MM.1S (cell line): ENCODE measurements at regions not wholly inside any gene's neighbourhood (a gene's known extent, or its start where the extent isn't known, plus 50 kb on each side); places are given as distances from the start of the nearest gene placed in this dataset.

Source experiments
- DNase-seq: peaks from one replicate; pipeline ENCODE4 v3.0.0-alpha.2; 2015
- H2AFZ ChIP-seq: fragments of 300-600 bp; sonication (generic); 2 replicates; pipeline ENCODE4 v1.6.0; 2016; ENCODE audit warnings: antibody characterized with exemption, low read length
- H3F3A ChIP-seq: fragments of 300-600 bp; sonication (generic); 2 replicates; pipeline ENCODE4 v1.6.1; 2016; ENCODE audit warnings: mild to moderate bottlenecking, antibody characterized with exemption, low read length, moderate library complexity, mixed read lengths; ENCODE audit not compliant: insufficient read depth
- H3K27ac ChIP-seq: fragments of 300-600 bp; sonication (generic); 2 replicates; pipeline ENCODE4 v1.5.1; 2016; ENCODE audit warnings: mild to moderate bottlenecking, low read length
- H3K27me3 ChIP-seq: fragments of 300-600 bp; sonication (generic); replicated peaks from 2 replicates; pipeline ENCODE4 v1.6.0; 2016; ENCODE audit warnings: low read length; ENCODE audit not compliant: insufficient read depth
- H3K36me3 ChIP-seq: fragments of 300-600 bp; sonication (generic); replicated peaks from 2 replicates; pipeline ENCODE4 v1.6.1; 2016; ENCODE audit warnings: mild to moderate bottlenecking, low read length, mixed read lengths; ENCODE audit not compliant: insufficient read depth
- H3K4me1 ChIP-seq: fragments of 300-600 bp; sonication (generic); 2 replicates; pipeline ENCODE4 v1.6.1; 2016; ENCODE audit warnings: low read length, mixed read lengths
- H3K4me2 ChIP-seq: fragments of 300-600 bp; sonication (generic); 2 replicates; pipeline ENCODE4 v1.6.0; 2016; ENCODE audit warnings: low read depth, low read length
- H3K4me3 ChIP-seq: fragments of 300-600 bp; sonication (generic); 2 replicates; pipeline ENCODE4 v1.5.1; 2016; ENCODE audit warnings: low read length, mixed read lengths
- H3K79me2 ChIP-seq: fragments of 300-600 bp; sonication (generic); 2 replicates; pipeline ENCODE4 v1.6.1; 2016; ENCODE audit warnings: mixed run types, low read length, mixed read lengths
- H3K9ac ChIP-seq: fragments of 300-600 bp; sonication (generic); 2 replicates; pipeline ENCODE4 v1.6.1; 2016; ENCODE audit warnings: low read length, mixed read lengths
- H3K9me2 ChIP-seq: fragments of 300-600 bp; sonication (generic); replicated peaks from 2 replicates; pipeline ENCODE4 v1.6.1; 2016; ENCODE audit warnings: mild to moderate bottlenecking, low read length, mixed read lengths; ENCODE audit not compliant: insufficient read depth
- H3K9me3 ChIP-seq: fragments of 300-600 bp; sonication (generic); replicated peaks from 2 replicates; pipeline ENCODE4 v1.6.1; 2016; ENCODE audit warnings: mild to moderate bottlenecking, low read length, mixed read lengths; ENCODE audit not compliant: insufficient read depth
- H4K20me1 ChIP-seq: fragments of 300-600 bp; sonication (generic); 2 replicates; pipeline ENCODE4 v1.6.1; 2016; ENCODE audit warnings: mild to moderate bottlenecking, low read length, moderate library complexity, mixed read lengths; ENCODE audit not compliant: insufficient read depth
- CTCF ChIP-seq: fragments of 300-600 bp; sonication (generic); IDR thresholded peaks from 2 replicates; pipeline ENCODE4 v1.5.1; 2016; ENCODE audit warnings: antibody characterized with exemption, low read length, mixed read lengths
- EZH2 ChIP-seq: fragments of 300-600 bp; sonication (generic); optimal IDR thresholded peaks from 2 replicates; pipeline ENCODE3; 2017; ENCODE audit warnings: low read depth, mild to moderate bottlenecking, antibody characterized with exemption, low read length, mixed read lengths
- EZH2phosphoT487 ChIP-seq: fragments of 300-600 bp; sonication (generic); IDR thresholded peaks from 2 replicates; pipeline ENCODE4 v1.6.1; 2018; ENCODE audit warnings: antibody characterized with exemption, low read length

GRCh38 chr5:120910629-120911028 is 446.5 kb downstream of the PRR16 start:
- no peak overlapping the region for H3K4me3 ChIP-seq
- no peaks in the 10 kb centered on the region for H3K4me1 ChIP-seq
- H3F3A ChIP-seq: no peaks in the 10 kb centered on the region
- no peaks in the 10 kb centered on the region for H3K27me3 ChIP-seq
- H3K79me2 ChIP-seq: no peaks in the 10 kb centered on the region
- no peak overlapping the region for H3K9ac ChIP-seq
- no peaks in the 10 kb centered on the region for H3K9me3 ChIP-seq
- no peak overlapping the region for H3K4me2 ChIP-seq
- TF ChIP-seq EZH2phosphoT487 (no peak), EZH2 (no peak), CTCF (no peak)
- no peak overlapping the region for H3K27ac ChIP-seq
- no peaks in the 10 kb centered on the region for H4K20me1 ChIP-seq
- DNase-seq: no peak
- no peaks in the 10 kb centered on the region for H3K36me3 ChIP-seq
- no peak overlapping the region for H2AFZ ChIP-seq
- H3K9me2 ChIP-seq: no peaks in the 10 kb centered on the region

GRCh38 chr5:120913396-120913795 is 449.3 kb downstream of the PRR16 start:
- DNase-seq: no peak
- Histone ChIP-seq H3K27ac (no peak overlapping the region), H3F3A (no peaks in the 10 kb centered on the region), H3K4me1 (no peaks in the 10 kb centered on the region), H3K36me3 (no peaks in the 10 kb centered on the region), H3K79me2 (no peaks in the 10 kb centered on the region), H3K9me3 (no peaks in the 10 kb centered on the region), H3K27me3 (no peaks in the 10 kb centered on the region), H3K4me3 (no peak overlapping the region), H2AFZ (no peak overlapping the region), H3K9me2 (no peaks in the 10 kb centered on the region), H4K20me1 (no peaks in the 10 kb centered on the region), H3K4me2 (no peak overlapping the region), H3K9ac (no peak overlapping the region)
- TF ChIP-seq EZH2phosphoT487: no peak
- TF ChIP-seq EZH2: no peak
- TF ChIP-seq CTCF: no peak

GRCh38 chr5:120917214-120917758 is 453.2 kb downstream of the PRR16 start:
- Histone ChIP-seq H3K9ac (no peak overlapping the region), H3K4me3 (no peak overlapping the region), H3K4me1 (no peaks in the 10 kb centered on the region), H3K36me3 (no peaks in the 10 kb centered on the region), H3K27ac (no peak overlapping the region), H3F3A (no peaks in the 10 kb centered on the region), H2AFZ (no peak overlapping the region), H3K4me2 (no peak overlapping the region), H3K27me3 (no peaks in the 10 kb centered on the region), H3K9me3 (no peaks in the 10 kb centered on the region), H3K79me2 (no peaks in the 10 kb centered on the region), H3K9me2 (no peaks in the 10 kb centered on the region), H4K20me1 (no peaks in the 10 kb centered on the region)
- no peak for DNase-seq
- TF ChIP-seq EZH2phosphoT487: no peak
- TF ChIP-seq EZH2: no peak
- TF ChIP-seq CTCF: no peak
